Glutamatergic neuron (in vitro differentiated cells): ENCODE measurements at regions not wholly inside any gene's neighbourhood (a gene's known extent, or its start where the extent isn't known, plus 50 kb on each side); places are given as distances from the start of the nearest gene placed in this dataset.

Experiments
- DNase-seq: peaks from one replicate; pipeline ENCODE4 v3.0.0; 2022
- H3K27ac Mint-ChIP-seq: one replicate; pipeline ENCODE4 v1.8.0; 2020; ENCODE audit warnings: mild to moderate bottlenecking, mixed read lengths, inconsistent platforms; ENCODE audit not compliant: unreplicated experiment
- H3K27me3 Mint-ChIP-seq: one replicate; pipeline ENCODE4 v1.8.0; 2020; ENCODE audit warnings: mild to moderate bottlenecking, moderate library complexity, mixed read lengths, inconsistent platforms; ENCODE audit not compliant: unreplicated experiment
- H3K36me3 Mint-ChIP-seq: one replicate; pipeline ENCODE4 v1.8.0; 2020; ENCODE audit warnings: mild to moderate bottlenecking, mixed read lengths, inconsistent platforms; ENCODE audit not compliant: unreplicated experiment
- H3K4me1 Mint-ChIP-seq: one replicate; pipeline ENCODE4 v1.8.0; 2020; ENCODE audit warnings: mild to moderate bottlenecking, low read depth, mixed read lengths, inconsistent platforms; ENCODE audit not compliant: unreplicated experiment
- H3K4me3 Mint-ChIP-seq: one replicate; pipeline ENCODE4 v1.8.0; 2020; ENCODE audit warnings: mild to moderate bottlenecking, mixed read lengths, inconsistent platforms; ENCODE audit not compliant: unreplicated experiment
- H3K9me3 Mint-ChIP-seq: one replicate; pipeline ENCODE4 v1.8.0; 2020; ENCODE audit warnings: mild to moderate bottlenecking, moderate library complexity, mixed read lengths, inconsistent platforms; ENCODE audit not compliant: unreplicated experiment
- TF ChIP-seq, protein P1 (sequence below): fragments of 200-600 bp; sonication (generic); IDR thresholded peaks from one replicate; pipeline ENCODE4 v1.5.0; 2021; ENCODE audit not compliant: partially characterized antibody, unreplicated experiment

DNA sequence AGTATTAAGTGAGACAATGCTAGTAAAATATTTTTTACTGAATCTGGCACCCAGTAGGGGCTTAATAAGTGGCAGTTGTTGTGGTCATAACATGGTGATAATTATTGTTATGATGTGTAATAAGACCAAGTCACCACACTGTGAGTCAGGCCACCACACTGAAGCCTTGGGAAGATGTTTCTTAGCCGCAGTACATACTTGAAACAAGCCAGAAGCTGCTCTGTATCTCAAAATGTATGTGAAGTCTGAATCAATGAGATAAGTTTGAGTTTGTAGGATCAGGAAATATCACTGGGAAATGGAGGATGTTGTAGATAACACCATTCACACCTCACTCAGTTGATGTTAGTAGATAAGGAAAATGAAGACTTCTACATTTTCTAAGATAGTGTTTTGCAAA is 51.3 kb upstream of the PTPN3 start:
- Mint-ChIP-seq H3K4me3 (no peak overlapping the region), H3K27me3 (no peaks in the 10 kb centered on the region), H3K9me3 (peaks cover 1% of the 10 kb centered on the region), H3K36me3 (no peaks in the 10 kb centered on the region), H3K27ac (no peak overlapping the region), H3K4me1 (no peaks in the 10 kb centered on the region)
- DNase-seq, result no peak
- TF ChIP-seq, protein P1, sequence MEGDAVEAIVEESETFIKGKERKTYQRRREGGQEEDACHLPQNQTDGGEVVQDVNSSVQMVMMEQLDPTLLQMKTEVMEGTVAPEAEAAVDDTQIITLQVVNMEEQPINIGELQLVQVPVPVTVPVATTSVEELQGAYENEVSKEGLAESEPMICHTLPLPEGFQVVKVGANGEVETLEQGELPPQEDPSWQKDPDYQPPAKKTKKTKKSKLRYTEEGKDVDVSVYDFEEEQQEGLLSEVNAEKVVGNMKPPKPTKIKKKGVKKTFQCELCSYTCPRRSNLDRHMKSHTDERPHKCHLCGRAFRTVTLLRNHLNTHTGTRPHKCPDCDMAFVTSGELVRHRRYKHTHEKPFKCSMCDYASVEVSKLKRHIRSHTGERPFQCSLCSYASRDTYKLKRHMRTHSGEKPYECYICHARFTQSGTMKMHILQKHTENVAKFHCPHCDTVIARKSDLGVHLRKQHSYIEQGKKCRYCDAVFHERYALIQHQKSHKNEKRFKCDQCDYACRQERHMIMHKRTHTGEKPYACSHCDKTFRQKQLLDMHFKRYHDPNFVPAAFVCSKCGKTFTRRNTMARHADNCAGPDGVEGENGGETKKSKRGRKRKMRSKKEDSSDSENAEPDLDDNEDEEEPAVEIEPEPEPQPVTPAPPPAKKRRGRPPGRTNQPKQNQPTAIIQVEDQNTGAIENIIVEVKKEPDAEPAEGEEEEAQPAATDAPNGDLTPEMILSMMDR, result no peak

DNA sequence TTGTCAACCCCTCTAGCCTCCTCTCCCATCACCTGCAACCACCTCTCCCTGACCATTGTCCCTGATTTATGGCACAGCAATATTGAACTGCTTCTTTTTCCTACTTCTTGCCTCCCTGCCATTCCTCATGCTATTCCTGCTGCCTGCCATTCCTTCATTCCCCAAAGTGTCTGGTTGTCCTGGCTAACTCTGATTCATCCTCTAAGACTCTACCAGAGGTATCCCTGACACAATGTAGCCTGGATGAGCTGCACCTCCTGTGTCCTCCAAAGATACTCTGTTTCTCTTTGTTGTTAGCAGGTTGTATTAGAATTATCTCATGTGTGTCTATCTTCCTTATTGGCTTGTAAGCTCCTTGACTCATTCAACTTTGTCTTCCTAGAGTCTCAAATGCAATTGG is 53.5 kb upstream of the PTPN3 start:
- peaks cover under 1% of the 10 kb centered on the region for H3K9me3 Mint-ChIP-seq
- no peaks in the 10 kb centered on the region for H3K27me3 Mint-ChIP-seq
- H3K4me3 Mint-ChIP-seq, result no peak overlapping the region
- H3K27ac Mint-ChIP-seq, result no peak overlapping the region
- H3K36me3 Mint-ChIP-seq, result no peaks in the 10 kb centered on the region
- DNase-seq, result no peak
- no peaks in the 10 kb centered on the region for H3K4me1 Mint-ChIP-seq
- TF ChIP-seq, protein P1, result no peak

DNA sequence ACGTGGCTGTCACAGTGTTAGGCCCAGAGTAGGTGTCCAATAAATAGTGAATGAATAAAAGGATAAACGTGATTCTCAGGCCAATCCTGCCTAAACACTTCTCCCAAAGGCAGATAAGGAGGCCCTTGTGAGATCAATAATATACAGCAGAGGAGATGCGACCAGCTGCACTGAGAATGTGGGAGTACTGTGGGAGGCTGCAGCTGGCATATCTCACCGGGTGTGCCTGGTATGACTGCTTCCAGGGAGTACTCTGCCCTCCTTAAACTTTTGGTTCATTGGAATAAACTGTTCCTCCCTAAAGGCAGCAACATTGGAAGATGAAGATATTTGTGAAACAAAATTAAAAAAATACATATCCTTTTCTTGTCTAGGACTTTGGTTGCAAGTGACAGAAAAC is 57.1 kb upstream of the PTPN3 start:
- no peaks in the 10 kb centered on the region for H3K4me1 Mint-ChIP-seq
- TF ChIP-seq, protein P1, result no peak

DNA sequence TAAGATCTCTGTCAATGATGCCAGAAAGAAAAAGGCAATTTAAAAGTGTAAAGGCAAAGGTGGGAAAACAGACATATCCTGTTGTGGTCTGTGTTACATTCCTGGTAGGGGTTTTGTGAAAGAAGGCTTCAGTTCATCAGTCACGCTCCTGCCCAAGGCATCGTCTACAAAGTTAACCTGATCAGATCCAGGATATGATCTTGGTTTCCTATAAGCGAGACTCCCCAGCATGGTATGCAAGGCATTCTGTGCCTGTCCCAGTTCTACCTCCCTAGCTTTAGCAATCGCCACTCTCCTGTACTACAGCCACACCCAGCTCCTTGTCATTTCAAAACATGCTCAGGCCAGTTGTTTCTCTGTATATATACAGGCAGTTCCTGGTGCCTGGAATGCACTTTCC is 58.0 kb upstream of the PTPN3 start:
- H3K36me3 Mint-ChIP-seq, result no peaks in the 10 kb centered on the region
- TF ChIP-seq, protein P1, result no peak
- no peak overlapping the region for H3K27ac Mint-ChIP-seq
- no peaks in the 10 kb centered on the region for H3K27me3 Mint-ChIP-seq
- H3K9me3 Mint-ChIP-seq, result no peaks in the 10 kb centered on the region
- H3K4me3 Mint-ChIP-seq, result no peak overlapping the region
- H3K4me1 Mint-ChIP-seq, result no peaks in the 10 kb centered on the region
- DNase-seq, result no peak

More for the DNA sequence above, 57.1 kb upstream of the PTPN3 start:
- Mint-ChIP-seq H3K4me3 (no peak overlapping the region), H3K27me3 (no peaks in the 10 kb centered on the region), H3K36me3 (no peaks in the 10 kb centered on the region), H3K27ac (no peak overlapping the region), H3K9me3 (no peaks in the 10 kb centered on the region)
- DNase-seq, result no peak

DNA sequence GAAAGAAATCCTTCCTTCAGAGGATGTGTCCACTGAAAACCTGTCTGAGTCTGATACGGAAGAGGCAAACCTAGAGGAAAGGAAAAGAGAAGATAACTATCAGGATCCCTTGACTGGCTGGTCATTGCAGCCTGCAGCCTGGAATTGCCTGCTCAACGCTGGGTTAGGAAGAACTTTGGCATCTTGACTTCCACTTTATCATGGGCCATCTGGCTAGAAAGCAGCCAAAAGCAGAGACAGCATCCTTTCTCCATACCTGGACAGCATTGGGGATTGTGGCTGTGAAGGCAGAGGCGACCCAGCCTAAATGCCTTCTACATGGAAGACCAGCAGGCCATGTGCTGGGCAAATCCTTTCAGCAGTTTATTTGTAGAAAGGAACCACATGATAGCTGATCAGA is 58.7 kb upstream of the PTPN3 start:
- TF ChIP-seq, protein P1, result no peak
- Mint-ChIP-seq H3K36me3 (no peaks in the 10 kb centered on the region), H3K9me3 (no peaks in the 10 kb centered on the region), H3K27me3 (no peaks in the 10 kb centered on the region), H3K27ac (no peak overlapping the region), H3K4me3 (no peak overlapping the region), H3K4me1 (no peaks in the 10 kb centered on the region)
- DNase-seq, result no peak
